HCT116 (cell line): ENCODE measurements at regions not wholly inside any gene's neighbourhood (a gene's known extent, or its start where the extent isn't known, plus 50 kb on each side); places are given as distances from the start of the nearest gene placed in this dataset.

Experiments
- CEBPB ChIP-seq: IDR thresholded peaks from 2 replicates; pipeline ENCODE4 v1.6.1; 2012; ENCODE audit warnings: low read depth
- EGR1 ChIP-seq: IDR thresholded peaks from 2 replicates; pipeline ENCODE4 v1.6.1; 2012; ENCODE audit warnings: low read depth
- EZH2 ChIP-seq: fragments of 200-600 bp; sonication (generic); IDR thresholded peaks from 2 replicates; pipeline ENCODE4 v1.6.1; 2017; ENCODE audit warnings: antibody characterized with exemption, mixed run types
- JUND ChIP-seq: IDR thresholded peaks from 2 replicates; pipeline ENCODE4 v1.6.1; 2012
- POLR2A ChIP-seq: IDR thresholded peaks from 2 replicates; pipeline ENCODE4 v1.7.0; 2011; ENCODE audit warnings: borderline replicate concordance; ENCODE audit not compliant: insufficient read depth, insufficient read length; ENCODE audit errors: extremely low read depth
- POLR2AphosphoS5 ChIP-seq: IDR thresholded peaks from 2 replicates; pipeline ENCODE4 v1.6.1; 2011; ENCODE audit warnings: mild to moderate bottlenecking, low read depth, low read length, moderate library complexity
- ZNF274 ChIP-seq: fragments of 200-500 bp; sonication (Bioruptor generic); IDR thresholded peaks from 2 replicates; pipeline ENCODE4 v1.6.1; 2014; ENCODE audit warnings: mild to moderate bottlenecking, low read depth, low read length, inconsistent platforms
- TF ChIP-seq, protein P1 (sequence below), 3 experiments: fragments of 200-600 bp in 1 of 3; sonication (generic) in 1 of 3; IDR thresholded peaks in 2 of 3; conservative IDR thresholded peaks in 1 of 3; 2 replicates each; pipeline ENCODE4 v1.5.1; 2012 to 2017; ENCODE audit warnings: low read depth in 2 of 3, low read length in 2 of 3, antibody characterized with exemption in 1 of 3, borderline replicate concordance in 1 of 3, control low read depth in 1 of 3, mild to moderate bottlenecking in 1 of 3, mixed read lengths in 1 of 3, mixed run types in 1 of 3, moderate library complexity in 1 of 3; ENCODE audit not compliant: insufficient read depth in 1 of 3
- TF ChIP-seq, protein P2 (sequence below): IDR thresholded peaks from 2 replicates; pipeline ENCODE4 v1.6.1; 2012; ENCODE audit warnings: low read depth

DNA sequence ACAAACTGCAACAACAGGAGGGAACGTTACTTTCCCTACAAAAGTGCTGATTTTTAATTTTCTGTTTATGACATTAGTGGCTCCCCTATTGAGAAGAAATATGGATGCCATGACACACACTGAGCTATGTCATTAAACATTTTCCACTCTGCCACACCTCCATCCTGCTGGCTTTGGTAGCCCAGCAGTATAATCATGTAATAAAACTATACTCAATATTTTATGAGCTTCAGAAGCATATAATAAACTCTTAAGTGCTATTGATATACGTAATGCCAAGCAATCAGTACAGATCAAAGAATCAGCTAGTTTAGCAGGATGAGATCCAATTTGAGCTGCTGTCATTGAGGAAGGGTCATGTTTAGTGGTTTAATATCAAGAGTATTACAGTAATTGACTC is 141.3 kb upstream of the LRRC7 start:
- TF ChIP-seq, protein P1, sequence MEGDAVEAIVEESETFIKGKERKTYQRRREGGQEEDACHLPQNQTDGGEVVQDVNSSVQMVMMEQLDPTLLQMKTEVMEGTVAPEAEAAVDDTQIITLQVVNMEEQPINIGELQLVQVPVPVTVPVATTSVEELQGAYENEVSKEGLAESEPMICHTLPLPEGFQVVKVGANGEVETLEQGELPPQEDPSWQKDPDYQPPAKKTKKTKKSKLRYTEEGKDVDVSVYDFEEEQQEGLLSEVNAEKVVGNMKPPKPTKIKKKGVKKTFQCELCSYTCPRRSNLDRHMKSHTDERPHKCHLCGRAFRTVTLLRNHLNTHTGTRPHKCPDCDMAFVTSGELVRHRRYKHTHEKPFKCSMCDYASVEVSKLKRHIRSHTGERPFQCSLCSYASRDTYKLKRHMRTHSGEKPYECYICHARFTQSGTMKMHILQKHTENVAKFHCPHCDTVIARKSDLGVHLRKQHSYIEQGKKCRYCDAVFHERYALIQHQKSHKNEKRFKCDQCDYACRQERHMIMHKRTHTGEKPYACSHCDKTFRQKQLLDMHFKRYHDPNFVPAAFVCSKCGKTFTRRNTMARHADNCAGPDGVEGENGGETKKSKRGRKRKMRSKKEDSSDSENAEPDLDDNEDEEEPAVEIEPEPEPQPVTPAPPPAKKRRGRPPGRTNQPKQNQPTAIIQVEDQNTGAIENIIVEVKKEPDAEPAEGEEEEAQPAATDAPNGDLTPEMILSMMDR (IDR thresholded peaks at IDR 0.05 in 2 of 3, conservative IDR thresholded peaks at IDR 0.05 in 1 of 3; ENCODE audit: borderline replicate concordance in 1 of 3, insufficient read depth in 1 of 3, low read depth in 2 of 3, low read length in 2 of 3), result no peak
- no peak for TF ChIP-seq POLR2AphosphoS5
- no peak for TF ChIP-seq JUND
- no peak for TF ChIP-seq POLR2A
- TF ChIP-seq CEBPB, result no peak
- TF ChIP-seq EGR1, result no peak
- TF ChIP-seq EZH2, result no peak
- TF ChIP-seq, protein P2, sequence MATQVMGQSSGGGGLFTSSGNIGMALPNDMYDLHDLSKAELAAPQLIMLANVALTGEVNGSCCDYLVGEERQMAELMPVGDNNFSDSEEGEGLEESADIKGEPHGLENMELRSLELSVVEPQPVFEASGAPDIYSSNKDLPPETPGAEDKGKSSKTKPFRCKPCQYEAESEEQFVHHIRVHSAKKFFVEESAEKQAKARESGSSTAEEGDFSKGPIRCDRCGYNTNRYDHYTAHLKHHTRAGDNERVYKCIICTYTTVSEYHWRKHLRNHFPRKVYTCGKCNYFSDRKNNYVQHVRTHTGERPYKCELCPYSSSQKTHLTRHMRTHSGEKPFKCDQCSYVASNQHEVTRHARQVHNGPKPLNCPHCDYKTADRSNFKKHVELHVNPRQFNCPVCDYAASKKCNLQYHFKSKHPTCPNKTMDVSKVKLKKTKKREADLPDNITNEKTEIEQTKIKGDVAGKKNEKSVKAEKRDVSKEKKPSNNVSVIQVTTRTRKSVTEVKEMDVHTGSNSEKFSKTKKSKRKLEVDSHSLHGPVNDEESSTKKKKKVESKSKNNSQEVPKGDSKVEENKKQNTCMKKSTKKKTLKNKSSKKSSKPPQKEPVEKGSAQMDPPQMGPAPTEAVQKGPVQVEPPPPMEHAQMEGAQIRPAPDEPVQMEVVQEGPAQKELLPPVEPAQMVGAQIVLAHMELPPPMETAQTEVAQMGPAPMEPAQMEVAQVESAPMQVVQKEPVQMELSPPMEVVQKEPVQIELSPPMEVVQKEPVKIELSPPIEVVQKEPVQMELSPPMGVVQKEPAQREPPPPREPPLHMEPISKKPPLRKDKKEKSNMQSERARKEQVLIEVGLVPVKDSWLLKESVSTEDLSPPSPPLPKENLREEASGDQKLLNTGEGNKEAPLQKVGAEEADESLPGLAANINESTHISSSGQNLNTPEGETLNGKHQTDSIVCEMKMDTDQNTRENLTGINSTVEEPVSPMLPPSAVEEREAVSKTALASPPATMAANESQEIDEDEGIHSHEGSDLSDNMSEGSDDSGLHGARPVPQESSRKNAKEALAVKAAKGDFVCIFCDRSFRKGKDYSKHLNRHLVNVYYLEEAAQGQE, result no peak
- TF ChIP-seq ZNF274, result no peak
